Parathyroid adenoma (tissue), 2 donors: ENCODE measurements at regions not wholly inside any gene's neighbourhood (a gene's known extent, or its start where the extent isn't known, plus 50 kb on each side); places are given as distances from the start of the nearest gene placed in this dataset.

Experiments
- H2AFZ ChIP-seq: fragments of 300-600 bp; sonication (generic); one replicate; pipeline ENCODE4 v1.7.0; 2017; ENCODE audit warnings: antibody characterized with exemption, mild to moderate bottlenecking
- H3K27ac ChIP-seq: fragments of 300-600 bp; sonication (generic); one replicate; pipeline ENCODE4 v1.7.0; 2017
- H3K27me3 ChIP-seq: fragments of 300-600 bp; sonication (generic); one replicate; pipeline ENCODE4 v1.7.0; 2017; ENCODE audit warnings: low read length; ENCODE audit not compliant: control insufficient read depth, insufficient read depth
- H3K36me3 ChIP-seq: fragments of 300-600 bp; sonication (generic); one replicate; pipeline ENCODE4 v1.7.0; 2017; ENCODE audit warnings: low read length; ENCODE audit not compliant: control insufficient read depth, insufficient read depth
- H3K4me1 ChIP-seq: fragments of 300-600 bp; sonication (generic); one replicate; pipeline ENCODE4 v1.7.0; 2017; ENCODE audit warnings: control low read depth
- H3K4me2 ChIP-seq: fragments of 300-600 bp; sonication (generic); one replicate; pipeline ENCODE4 v1.7.0; 2017; ENCODE audit warnings: low read length
- H3K4me3 ChIP-seq: fragments of 300-600 bp; sonication (generic); one replicate; pipeline ENCODE4 v1.7.0; 2017; ENCODE audit warnings: low read depth, low read length
- H3K79me2 ChIP-seq: fragments of 300-600 bp; sonication (generic); one replicate; pipeline ENCODE4 v1.7.0; 2017; ENCODE audit warnings: control low read depth
- H3K9ac ChIP-seq: fragments of 300-600 bp; sonication (generic); one replicate; pipeline ENCODE4 v1.7.0; 2017; ENCODE audit warnings: mild to moderate bottlenecking
- H3K9me3 ChIP-seq: fragments of 300-600 bp; sonication (generic); one replicate; pipeline ENCODE4 v1.7.0; 2017; ENCODE audit warnings: low read length; ENCODE audit not compliant: control insufficient read depth
- TF ChIP-seq, protein P1 (sequence below): fragments of 300-600 bp; sonication (generic); IDR thresholded peaks from one replicate; pipeline ENCODE4 v1.7.0; 2017; ENCODE audit warnings: antibody characterized with exemption, mild to moderate bottlenecking
- donor health status: primary hyperparathyroidism.

DNA sequence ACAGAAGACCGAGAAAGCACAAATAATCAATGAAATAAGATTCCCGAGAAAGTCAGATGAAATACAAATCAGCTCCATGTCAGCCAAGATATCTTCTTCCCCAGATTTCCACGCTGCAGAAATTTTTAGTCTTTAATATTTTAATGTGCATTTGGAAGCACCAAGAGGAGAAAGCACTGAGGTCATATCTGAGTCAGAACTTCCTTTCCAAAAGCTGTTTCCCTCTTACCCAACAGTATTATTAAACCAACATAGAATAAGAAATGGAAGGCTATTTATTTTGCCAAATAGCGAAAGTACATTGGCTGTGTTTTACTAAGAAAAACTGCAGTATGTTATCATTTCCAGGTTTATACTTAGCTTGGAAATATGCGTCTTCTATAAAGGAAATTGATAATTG, 772.1 kb upstream of the CDH9 start:
- Histone ChIP-seq H3K4me2 (no peak overlapping the region), H3K79me2 (no peaks in the 10 kb centered on the region), H3K27me3 (no peaks in the 10 kb centered on the region), H3K9me3 (no peaks in the 10 kb centered on the region), H2AFZ (no peak overlapping the region), H3K9ac (no peak overlapping the region), H3K4me3 (no peak overlapping the region), H3K4me1 (no peaks in the 10 kb centered on the region), H3K36me3 (no peaks in the 10 kb centered on the region), H3K27ac (no peak overlapping the region)
- TF ChIP-seq, protein P1, sequence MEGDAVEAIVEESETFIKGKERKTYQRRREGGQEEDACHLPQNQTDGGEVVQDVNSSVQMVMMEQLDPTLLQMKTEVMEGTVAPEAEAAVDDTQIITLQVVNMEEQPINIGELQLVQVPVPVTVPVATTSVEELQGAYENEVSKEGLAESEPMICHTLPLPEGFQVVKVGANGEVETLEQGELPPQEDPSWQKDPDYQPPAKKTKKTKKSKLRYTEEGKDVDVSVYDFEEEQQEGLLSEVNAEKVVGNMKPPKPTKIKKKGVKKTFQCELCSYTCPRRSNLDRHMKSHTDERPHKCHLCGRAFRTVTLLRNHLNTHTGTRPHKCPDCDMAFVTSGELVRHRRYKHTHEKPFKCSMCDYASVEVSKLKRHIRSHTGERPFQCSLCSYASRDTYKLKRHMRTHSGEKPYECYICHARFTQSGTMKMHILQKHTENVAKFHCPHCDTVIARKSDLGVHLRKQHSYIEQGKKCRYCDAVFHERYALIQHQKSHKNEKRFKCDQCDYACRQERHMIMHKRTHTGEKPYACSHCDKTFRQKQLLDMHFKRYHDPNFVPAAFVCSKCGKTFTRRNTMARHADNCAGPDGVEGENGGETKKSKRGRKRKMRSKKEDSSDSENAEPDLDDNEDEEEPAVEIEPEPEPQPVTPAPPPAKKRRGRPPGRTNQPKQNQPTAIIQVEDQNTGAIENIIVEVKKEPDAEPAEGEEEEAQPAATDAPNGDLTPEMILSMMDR, result no peak

DNA sequence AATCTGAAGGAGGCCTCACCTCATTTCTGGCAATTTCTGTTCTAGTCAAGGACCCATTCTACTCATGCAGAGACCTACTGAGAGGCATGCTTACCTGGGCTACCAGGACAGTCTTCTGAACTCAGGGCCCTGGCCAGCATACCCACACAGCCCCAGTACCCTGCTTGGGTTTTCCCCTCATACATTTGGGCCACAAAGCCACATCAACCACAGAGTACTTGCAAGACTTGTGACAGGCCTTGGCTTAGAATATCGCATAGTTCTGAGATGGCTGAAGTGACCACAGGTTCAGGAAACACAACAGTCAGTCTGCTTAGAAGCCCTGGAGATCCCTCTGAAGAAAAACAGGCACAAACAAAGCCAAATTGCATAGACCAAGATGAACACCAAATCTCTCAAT, 758.8 kb upstream of the CDH9 start:
- H3K27me3 ChIP-seq, result no peaks in the 10 kb centered on the region
- no peak overlapping the region for H3K4me2 ChIP-seq
- H3K27ac ChIP-seq, result no peak overlapping the region
- H3K36me3 ChIP-seq, result no peaks in the 10 kb centered on the region
- H3K4me1 ChIP-seq, result no peaks in the 10 kb centered on the region
- no peak overlapping the region for H2AFZ ChIP-seq
- no peaks in the 10 kb centered on the region for H3K79me2 ChIP-seq
- no peak overlapping the region for H3K4me3 ChIP-seq
- H3K9ac ChIP-seq, result no peak overlapping the region
- TF ChIP-seq, protein P1, result no peak
- no peaks in the 10 kb centered on the region for H3K9me3 ChIP-seq

DNA sequence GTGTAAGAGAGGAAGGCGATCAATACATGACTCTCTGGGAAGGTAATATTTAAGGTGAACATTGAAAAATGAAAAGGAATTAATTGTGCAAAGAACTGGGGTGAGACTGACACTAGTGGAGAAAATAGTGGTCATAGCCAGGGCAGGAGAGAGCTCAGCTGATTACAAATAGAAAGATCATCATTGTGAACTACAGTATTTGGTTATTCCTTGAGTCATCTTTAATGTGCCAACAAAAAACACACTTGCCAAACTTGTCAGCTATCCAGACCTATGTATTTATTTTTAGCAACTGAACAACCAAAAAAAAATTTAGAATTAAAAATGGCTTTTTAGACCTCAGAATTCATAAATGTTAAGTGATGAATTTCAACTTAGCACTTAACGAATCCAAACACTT, 749.8 kb upstream of the CDH9 start:
- no peak overlapping the region for H3K4me2 ChIP-seq
- H3K27me3 ChIP-seq, result no peaks in the 10 kb centered on the region
- H3K27ac ChIP-seq, result no peak overlapping the region
- no peak overlapping the region for H3K4me3 ChIP-seq
- H2AFZ ChIP-seq, result no peak overlapping the region
- H3K9me3 ChIP-seq, result no peaks in the 10 kb centered on the region
- H3K79me2 ChIP-seq, result no peaks in the 10 kb centered on the region
- TF ChIP-seq, protein P1, result no peak
- H3K36me3 ChIP-seq, result no peaks in the 10 kb centered on the region
- H3K4me1 ChIP-seq, result no peaks in the 10 kb centered on the region
- no peak overlapping the region for H3K9ac ChIP-seq

DNA sequence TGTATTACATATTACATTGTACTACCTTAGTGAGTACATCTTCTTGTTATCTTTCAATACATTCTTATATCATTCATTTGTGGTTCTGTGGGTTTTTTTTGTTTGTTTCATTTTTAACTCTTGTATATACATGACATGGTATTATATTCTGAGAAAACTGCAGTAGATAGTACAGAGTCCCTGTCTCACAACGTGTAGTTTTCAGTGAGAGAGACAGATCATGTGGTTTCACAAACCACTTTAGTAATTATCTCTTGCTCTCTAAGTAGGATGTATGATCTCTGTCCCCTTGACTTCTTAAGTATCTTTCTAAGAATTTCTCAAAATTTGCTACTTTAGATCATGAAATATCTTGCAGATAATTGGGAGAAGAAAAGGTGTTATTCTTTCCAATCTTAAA, 745.9 kb upstream of the CDH9 start:
- Histone ChIP-seq H2AFZ (no peak overlapping the region), H3K36me3 (no peaks in the 10 kb centered on the region), H3K4me2 (no peak overlapping the region), H3K4me1 (no peaks in the 10 kb centered on the region), H3K27ac (no peak overlapping the region), H3K9me3 (no peaks in the 10 kb centered on the region), H3K4me3 (no peak overlapping the region), H3K79me2 (no peaks in the 10 kb centered on the region), H3K27me3 (no peaks in the 10 kb centered on the region), H3K9ac (no peak overlapping the region)
- TF ChIP-seq, protein P1, result no peak

DNA sequence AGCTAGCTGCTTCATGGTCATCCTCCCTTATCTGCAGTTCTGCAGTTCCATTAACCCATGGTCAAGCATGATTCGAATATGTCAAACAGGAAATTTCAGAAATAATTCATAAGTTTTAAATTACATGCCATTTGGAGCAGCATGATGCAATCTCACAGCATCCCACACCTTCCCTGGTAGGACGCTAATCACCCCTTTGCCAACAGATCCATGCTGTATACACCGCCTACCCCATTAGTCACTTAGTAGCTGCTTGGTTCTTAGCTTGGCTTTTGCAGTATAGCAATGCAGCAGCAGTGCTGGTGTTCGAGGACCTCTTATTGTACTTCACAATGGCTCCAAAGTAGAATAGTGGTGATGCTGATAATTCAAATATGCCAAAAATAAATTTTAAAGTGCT, 739.7 kb upstream of the CDH9 start:
- Histone ChIP-seq H3K9ac (no peak overlapping the region), H3K79me2 (no peaks in the 10 kb centered on the region), H2AFZ (no peak overlapping the region), H3K4me3 (no peak overlapping the region), H3K4me1 (no peaks in the 10 kb centered on the region), H3K9me3 (no peaks in the 10 kb centered on the region), H3K27ac (no peak overlapping the region), H3K4me2 (no peak overlapping the region), H3K36me3 (no peaks in the 10 kb centered on the region), H3K27me3 (no peaks in the 10 kb centered on the region)
- TF ChIP-seq, protein P1, result no peak
